ENCODE measurements at regions not wholly inside any gene's neighbourhood (a gene's known extent, or its start where the extent isn't known, plus 50 kb on each side); places are given as distances from the start of the nearest gene placed in this dataset.

- TF ChIP-seq CTCF (IDR thresholded peaks at IDR 0.05; ENCODE audit: low read depth, low read length, poor library complexity, severe bottlenecking) (no peak), EZH2phosphoT487 (IDR thresholded peaks at IDR 0.05; ENCODE audit: borderline replicate concordance, low read length) (no peak)
Measured at GRCh38 chr16:5482256-5482655, 384.7 kb upstream of the EEF2KMT start.
